ENCODE measurements at regions not wholly inside any gene's neighbourhood (a gene's known extent, or its start where the extent isn't known, plus 50 kb on each side); places are given as distances from the start of the nearest gene placed in this dataset.

- CTCF ChIA-PET: no interaction called here
These were observed 250.3 kb downstream of the TTLL2 start for GRCh38 chr6:167575158-167575696.

GRCh38 chr6:167576050-167576741 is 250.5 kb upstream of the AFDN start:
- BruUV-seq (replicated peaks): no TSS peak
- H2AFZ ChIP-seq (ENCODE audit: low read length): no peak overlapping the region
- H3F3A ChIP-seq (ENCODE audit: low read length, unreplicated experiment): no peaks in the 10 kb centered on the region
- no peak overlapping the region for H3K9ac ChIP-seq (ENCODE audit: low read length)
- TF ChIP-seq EZH2 (IDR thresholded peaks at IDR 0.05; ENCODE audit: low read length, unreplicated experiment) (no peak), EZH2phosphoT487 (IDR thresholded peaks at IDR 0.05; ENCODE audit: borderline replicate concordance, low read length) (no peak), CTCF (conservative IDR thresholded peaks at IDR 0.05; ENCODE audit: low read depth, low read length) (no peak)
- H3K27ac ChIP-seq (ENCODE audit: low read length): no peak overlapping the region
- ATAC-seq (no peak), DNase-seq (no peak)
- no peaks in the 10 kb centered on the region for H4K20me1 ChIP-seq (ENCODE audit: low read length)
- no peaks in the 10 kb centered on the region for H3K9me2 ChIP-seq (replicated peaks; ENCODE audit: low read length)
- H3K36me3 ChIP-seq (ENCODE audit: low read depth, low read length): no peaks in the 10 kb centered on the region
- no peaks in the 10 kb centered on the region for H3K9me3 ChIP-seq (ENCODE audit: low read length)
- intact Hi-C loops (cut with micrococcal nuclease): no loop called here
- no peak overlapping the region for H3K4me2 ChIP-seq (ENCODE audit: low read length)
- POLR2A ChIA-PET (ENCODE audit: unreplicated experiment): no interaction called here
- H3K27me3 ChIP-seq (ENCODE audit: low read length): peaks cover 4% of the 10 kb centered on the region; the same call in 1 of the 2 replicates
- no peaks in the 10 kb centered on the region for H3K79me2 ChIP-seq (ENCODE audit: low read length)
- no peaks in the 10 kb centered on the region for H3K4me1 ChIP-seq (ENCODE audit: insufficient read depth, low read length)
- H3K4me3 ChIP-seq (ENCODE audit: low read length): no peak overlapping the region
- CTCF ChIA-PET: no interaction called here

More at GRCh38 chr6:167575158-167575696, 250.3 kb downstream of the TTLL2 start:
- intact Hi-C loops (cut with micrococcal nuclease): no loop called here
- no peaks in the 10 kb centered on the region for H3F3A ChIP-seq (ENCODE audit: low read length, unreplicated experiment)
- no peak overlapping the region for H3K4me3 ChIP-seq (ENCODE audit: low read length)
- H3K9me2 ChIP-seq (replicated peaks; ENCODE audit: low read length): no peaks in the 10 kb centered on the region
- TF ChIP-seq CTCF (conservative IDR thresholded peaks at IDR 0.05; ENCODE audit: low read depth, low read length): no peak
- TF ChIP-seq EZH2phosphoT487 (IDR thresholded peaks at IDR 0.05; ENCODE audit: borderline replicate concordance, low read length): no peak
- TF ChIP-seq EZH2 (IDR thresholded peaks at IDR 0.05; ENCODE audit: low read length, unreplicated experiment): no peak
- ATAC-seq (no peak), DNase-seq (no peak)
- POLR2A ChIA-PET (ENCODE audit: unreplicated experiment): no interaction called here
- no peaks in the 10 kb centered on the region for H3K4me1 ChIP-seq (ENCODE audit: insufficient read depth, low read length)
- H3K9ac ChIP-seq (ENCODE audit: low read length): no peak overlapping the region
- no TSS peak for BruUV-seq (replicated peaks)
- H3K4me2 ChIP-seq (ENCODE audit: low read length): no peak overlapping the region
- no peaks in the 10 kb centered on the region for H3K27me3 ChIP-seq (ENCODE audit: low read length)
- no peaks in the 10 kb centered on the region for H4K20me1 ChIP-seq (ENCODE audit: low read length)
- H3K27ac ChIP-seq (ENCODE audit: low read length): no peak overlapping the region
- H3K9me3 ChIP-seq (ENCODE audit: low read length): no peaks in the 10 kb centered on the region
- no peak overlapping the region for H2AFZ ChIP-seq (ENCODE audit: low read length)
- H3K36me3 ChIP-seq (ENCODE audit: low read depth, low read length): no peaks in the 10 kb centered on the region
- H3K79me2 ChIP-seq (ENCODE audit: low read length): no peaks in the 10 kb centered on the region

- H3F3A ChIP-seq (ENCODE audit: low read length, unreplicated experiment): no peaks in the 10 kb centered on the region
- H3K4me3 ChIP-seq (ENCODE audit: low read length): no peak overlapping the region
- ATAC-seq (no peak), DNase-seq (no peak)
- no peak overlapping the region for H2AFZ ChIP-seq (ENCODE audit: low read length)
- H3K9me2 ChIP-seq (replicated peaks; ENCODE audit: low read length): no peaks in the 10 kb centered on the region
- intact Hi-C loops (cut with micrococcal nuclease): no loop called here
- TF ChIP-seq EZH2phosphoT487 (IDR thresholded peaks at IDR 0.05; ENCODE audit: borderline replicate concordance, low read length) (no peak), EZH2 (IDR thresholded peaks at IDR 0.05; ENCODE audit: low read length, unreplicated experiment) (no peak), CTCF (conservative IDR thresholded peaks at IDR 0.05; ENCODE audit: low read depth, low read length) (no peak)
- no peak overlapping the region for H3K27ac ChIP-seq (ENCODE audit: low read length)
- no peaks in the 10 kb centered on the region for H4K20me1 ChIP-seq (ENCODE audit: low read length)
- no TSS peak for BruUV-seq (replicated peaks)
- H3K79me2 ChIP-seq (ENCODE audit: low read length): no peaks in the 10 kb centered on the region
- H3K4me1 ChIP-seq (ENCODE audit: insufficient read depth, low read length): no peaks in the 10 kb centered on the region
- ChIA-PET POLR2A (ENCODE audit: unreplicated experiment) (no interaction called here), CTCF (no interaction called here)
- no peak overlapping the region for H3K4me2 ChIP-seq (ENCODE audit: low read length)
- H3K9ac ChIP-seq (ENCODE audit: low read length): no peak overlapping the region
- no peaks in the 10 kb centered on the region for H3K36me3 ChIP-seq (ENCODE audit: low read depth, low read length)
- peaks cover 4% of the 10 kb centered on the region; the same call in 1 of the 2 replicates for H3K27me3 ChIP-seq (ENCODE audit: low read length)
- no peaks in the 10 kb centered on the region for H3K9me3 ChIP-seq (ENCODE audit: low read length)
These were observed 249.7 kb upstream of the AFDN start for GRCh38 chr6:167576828-167577503.
